Limb (tissue), 2 donors: ENCODE measurements at regions not wholly inside any gene's neighbourhood (a gene's known extent, or its start where the extent isn't known, plus 50 kb on each side); places are given as distances from the start of the nearest gene placed in this dataset.
"Not testable (repeated sequence)": the region's sequence is repeated elsewhere in the genome, so short reads cannot be mapped to it uniquely, and the experiment has no call there.

ENCODE experiments used
- DNase-seq, 2 donors: peaks; one replicate each; pipeline ENCODE4 v3.0.0-alpha.2; 2016; ENCODE audit errors: extremely low spot score in 2 of 2

- peak in 1 of 2 donors; percentile 75 for DNase-seq
These were observed 144.4 kb downstream of the PTBP2 start for GRCh38 chr1:96865731-96866685.

GRCh38 chr1:96872757-96873156 is 151.2 kb downstream of the PTBP2 start:
- DNase-seq = no peak

- no peak for DNase-seq
These were observed 157.1 kb downstream of the PTBP2 start for GRCh38 chr1:96878640-96879039.

- no peak for DNase-seq
These were observed 159.0 kb downstream of the PTBP2 start for GRCh38 chr1:96880626-96881025.

GRCh38 chr1:96882096-96882495 is 160.5 kb downstream of the PTBP2 start:
- DNase-seq = no peak

- no peak for DNase-seq
These were observed 164.9 kb downstream of the PTBP2 start for GRCh38 chr1:96886474-96886873.

GRCh38 chr1:96887501-96887900 is 165.9 kb downstream of the PTBP2 start:
- DNase-seq = no peak

- no peak for DNase-seq
These were observed 180.3 kb downstream of the PTBP2 start for GRCh38 chr1:96901783-96902363.

GRCh38 chr1:96912248-96912647 is 190.7 kb downstream of the PTBP2 start:
- no peak for DNase-seq

GRCh38 chr1:96915701-96916100 is 194.1 kb downstream of the PTBP2 start:
- not testable (repeated sequence) for DNase-seq

GRCh38 chr1:96918406-96918805 is 196.8 kb downstream of the PTBP2 start:
- peak in 1 of 2 donors; percentile 7 for DNase-seq

- no peak for DNase-seq
These were observed 200.6 kb downstream of the PTBP2 start for GRCh38 chr1:96922181-96922580.

GRCh38 chr1:96923753-96924152 is 202.2 kb downstream of the PTBP2 start:
- no peak for DNase-seq

- DNase-seq = no peak
These were observed 204.6 kb downstream of the PTBP2 start for GRCh38 chr1:96926176-96926575.

GRCh38 chr1:96927125-96927524 is 205.5 kb downstream of the PTBP2 start:
- no peak for DNase-seq

- DNase-seq = no peak
These were observed 209.6 kb downstream of the PTBP2 start for GRCh38 chr1:96931136-96931535.

- no peak for DNase-seq
These were observed 212.7 kb downstream of the PTBP2 start for GRCh38 chr1:96934282-96934681.

GRCh38 chr1:96944432-96945092 is 223.0 kb downstream of the PTBP2 start:
- peak in 1 of 2 donors; percentile 26 for DNase-seq

GRCh38 chr1:96945509-96946084 is 224.0 kb downstream of the PTBP2 start:
- DNase-seq = no peak

- DNase-seq = no peak
These were observed 233.9 kb downstream of the PTBP2 start for GRCh38 chr1:96955307-96956012.

GRCh38 chr1:96962216-96962615 is 240.6 kb downstream of the PTBP2 start:
- peak in 1 of 2 donors; percentile 11 for DNase-seq
